PC-9 (cell line): ENCODE measurements at regions not wholly inside any gene's neighbourhood (a gene's known extent, or its start where the extent isn't known, plus 50 kb on each side); places are given as distances from the start of the nearest gene placed in this dataset.

Source experiments
- BruUV-seq: library from RNA; stranded (reverse); fragments of 400-500 nt; replicated peaks from 2 replicates; lab custom pipeline; 2021; lab: Mats Ljungman, UMichigan
- CTCF ChIA-PET: fragments of 300-600 bp; sonication (Branson Sonifier 250); formaldehyde crosslinking; loops from one replicate; lab custom pipeline; 2022; ENCODE audit warnings: antibody characterized with exemption; lab: Charles Lee
- POLR2A ChIA-PET: fragments of 300-600 bp; sonication (Branson Sonifier 250); formaldehyde crosslinking; loops from one replicate; lab custom pipeline; 2022; ENCODE audit warnings: antibody characterized with exemption; ENCODE audit not compliant: unreplicated experiment; lab: Charles Lee
- DNase-seq, 2 experiments: peaks; one replicate each; pipeline versions ENCODE4 v3.0.0 to v3.0.0-alpha.2; 2015 to 2022; ENCODE audit warnings: mixed read lengths in 1 of 2
- H2AFZ ChIP-seq: fragments of 200-600 bp; sonication (generic); 2 replicates; pipeline ENCODE4 v1.8.1; 2017; ENCODE audit warnings: antibody characterized with exemption
- H3F3A ChIP-seq: fragments of 200-600 bp; sonication (generic); 2 replicates; pipeline ENCODE4 v1.8.1; 2017; ENCODE audit warnings: antibody characterized with exemption, mild to moderate bottlenecking, low read depth; ENCODE audit not compliant: insufficient read depth
- H3K27ac ChIP-seq: fragments of 200-600 bp; sonication (generic); 2 replicates; pipeline ENCODE4 v1.6.1; 2016; ENCODE audit warnings: mixed run types
- H3K27me3 ChIP-seq: fragments of 200-600 bp; sonication (generic); 2 replicates; pipeline ENCODE4 v1.6.1; 2016; ENCODE audit warnings: low read depth, mixed run types; ENCODE audit not compliant: insufficient read depth
- H3K36me3 ChIP-seq: fragments of 200-600 bp; sonication (generic); 2 replicates; pipeline ENCODE4 v1.6.1; 2016; ENCODE audit warnings: low read depth, mixed run types
- H3K4me1 ChIP-seq: fragments of 200-600 bp; sonication (generic); replicated peaks from 2 replicates; pipeline ENCODE4 v1.6.1; 2016; ENCODE audit warnings: mixed run types; ENCODE audit not compliant: insufficient read depth
- H3K4me2 ChIP-seq: fragments of 200-600 bp; sonication (generic); 2 replicates; pipeline ENCODE4 v1.6.1; 2017; ENCODE audit warnings: mixed run types
- H3K4me3 ChIP-seq: fragments of 200-600 bp; sonication (generic); 2 replicates; pipeline ENCODE4 v1.6.1; 2016; ENCODE audit warnings: mixed run types
- H3K79me2 ChIP-seq: fragments of 200-600 bp; sonication (generic); 2 replicates; pipeline ENCODE4 v1.6.1; 2017; ENCODE audit warnings: low read depth, mixed run types
- H3K9me2 ChIP-seq: fragments of 200-600 bp; sonication (generic); 2 replicates; pipeline ENCODE4 v1.8.1; 2017; ENCODE audit warnings: mild to moderate bottlenecking; ENCODE audit not compliant: insufficient read depth
- H3K9me3 ChIP-seq: fragments of 200-600 bp; sonication (generic); 2 replicates; pipeline ENCODE4 v1.8.1; 2016; ENCODE audit warnings: low read depth; ENCODE audit not compliant: insufficient read depth
- H4K20me1 ChIP-seq: fragments of 200-600 bp; sonication (generic); 2 replicates; pipeline ENCODE4 v1.8.1; 2017; ENCODE audit not compliant: insufficient read depth
- CTCF ChIP-seq: fragments of 200-600 bp; sonication (generic); conservative IDR thresholded peaks from 2 replicates; pipeline ENCODE4 v1.6.1; 2017; ENCODE audit warnings: mixed run types, antibody characterized with exemption, mild to moderate bottlenecking, moderate library complexity
- EZH2 ChIP-seq: fragments of 200-600 bp; sonication (generic); IDR thresholded peaks from 2 replicates; pipeline ENCODE4 v1.8.0; 2017; ENCODE audit warnings: antibody characterized with exemption, low read depth
- intact Hi-C: fragments of 100-400 bp; cut with micrococcal nuclease; formaldehyde crosslinking; loops from one replicate; pipeline ENCODE4 v1.10.0; 2022; ENCODE audit not compliant: unreplicated experiment

GRCh38 chr12:53843545-53843944 is 91.8 kb upstream of the CISTR start:
- H3K27me3 ChIP-seq: no peaks in the 10 kb centered on the region
- no peak overlapping the region for H3K4me3 ChIP-seq
- H2AFZ ChIP-seq: no peak overlapping the region
- ChIA-PET CTCF (no interaction called here), POLR2A (no interaction called here)
- no peak for DNase-seq
- no peaks in the 10 kb centered on the region for H4K20me1 ChIP-seq
- intact Hi-C loops: no loop called here
- H3K4me1 ChIP-seq: peaks cover 45% of the 10 kb centered on the region
- H3K9me2 ChIP-seq: no peaks in the 10 kb centered on the region; the same call in 1 of the 2 replicates
- H3K4me2 ChIP-seq: no peak overlapping the region
- H3K9me3 ChIP-seq: no peaks in the 10 kb centered on the region
- TF ChIP-seq EZH2: no peak
- TF ChIP-seq CTCF: no peak
- H3K27ac ChIP-seq: no peak overlapping the region
- H3K36me3 ChIP-seq: no peaks in the 10 kb centered on the region
- BruUV-seq: no TSS peak
- H3K79me2 ChIP-seq: no peaks in the 10 kb centered on the region
- H3F3A ChIP-seq: peaks cover 28% of the 10 kb centered on the region

GRCh38 chr12:53844994-53845844 is 93.4 kb upstream of the HOXC13 start:
- TF ChIP-seq CTCF (no peak), EZH2 (no peak)
- Histone ChIP-seq H3K4me1 (peaks cover 45% of the 10 kb centered on the region), H3K9me2 (no peaks in the 10 kb centered on the region; the same call in 1 of the 2 replicates), H3K36me3 (no peaks in the 10 kb centered on the region), H3K4me3 (peak overlapping the region; percentile 6; the same call in 1 of the 2 replicates), H3K9me3 (no peaks in the 10 kb centered on the region), H3K79me2 (no peaks in the 10 kb centered on the region), H3K27ac (peak overlapping the region; percentile 80), H3F3A (peaks cover 28% of the 10 kb centered on the region), H2AFZ (no peak overlapping the region), H4K20me1 (no peaks in the 10 kb centered on the region), H3K4me2 (peak overlapping the region; percentile 62), H3K27me3 (no peaks in the 10 kb centered on the region)
- DNase-seq: peak; percentile 89 to 93
- intact Hi-C loops: loop anchor here (1.0 to 5.0 kb wide), 5 partner anchors 17 to 73 kb away; no protein-coding TSS in a partner anchor
- CTCF ChIA-PET: interaction anchor here (0.7 kb wide), 2 partner anchors 38 to 118 kb away, joined by 3 read pairs; partner anchors contain the start of gene CALCOCO1
- POLR2A ChIA-PET: interaction anchor here (0.7 kb wide), 1 partner anchor 41 kb away, joined by 11 read pairs; no protein-coding TSS in a partner anchor
- no TSS peak for BruUV-seq

GRCh38 chr12:53845932-53846331 is 92.7 kb upstream of the HOXC13 start:
- BruUV-seq: no TSS peak
- H3F3A ChIP-seq: peaks cover 28% of the 10 kb centered on the region
- H4K20me1 ChIP-seq: no peaks in the 10 kb centered on the region
- TF ChIP-seq CTCF: no peak
- no peak for TF ChIP-seq EZH2
- H3K4me2 ChIP-seq: peak overlapping the region; percentile 62
- H3K27me3 ChIP-seq: no peaks in the 10 kb centered on the region
- H2AFZ ChIP-seq: no peak overlapping the region
- H3K4me1 ChIP-seq: peaks cover 45% of the 10 kb centered on the region
- intact Hi-C loops: loop anchor here (1.0 to 5.0 kb wide), 5 partner anchors 16 to 74 kb away; no protein-coding TSS in a partner anchor
- H3K9me3 ChIP-seq: no peaks in the 10 kb centered on the region
- H3K27ac ChIP-seq: peak overlapping the region; percentile 80
- H3K36me3 ChIP-seq: no peaks in the 10 kb centered on the region
- peak in 1 of 2 experiments; percentile 53 for DNase-seq
- CTCF ChIA-PET: no interaction called here
- no peaks in the 10 kb centered on the region for H3K9me2 ChIP-seq
- POLR2A ChIA-PET: interaction anchor here (0.6 kb wide), 1 partner anchor 79 kb away, joined by 3 read pairs; no protein-coding TSS in a partner anchor
- no peak overlapping the region for H3K4me3 ChIP-seq
- H3K79me2 ChIP-seq: no peaks in the 10 kb centered on the region
